A673 (cell line): ENCODE measurements at regions not wholly inside any gene's neighbourhood (a gene's known extent, or its start where the extent isn't known, plus 50 kb on each side); places are given as distances from the start of the nearest gene placed in this dataset.

ENCODE experiments used
- CTCF ChIP-seq: fragments of 300-800, 200-600 bp; sonication (generic); conservative IDR thresholded peaks from 2 replicates; pipeline ENCODE4 v1.5.1; 2017; ENCODE audit warnings: low read depth, mild to moderate bottlenecking, antibody characterized with exemption, low read length, moderate library complexity, mixed read lengths
- EZH2 ChIP-seq: fragments of 200-600 bp; sonication (generic); IDR thresholded peaks from 2 replicates; pipeline ENCODE4 v1.6.1; 2017; ENCODE audit warnings: borderline replicate concordance, low read depth, mild to moderate bottlenecking, mixed read lengths, antibody characterized with exemption, low read length; ENCODE audit not compliant: poor library complexity, severe bottlenecking

- peak; percentile 37 for TF ChIP-seq CTCF
- TF ChIP-seq EZH2, result no peak
Observed at GRCh38 chr3:13192471-13193213, 119.4 kb upstream of the IQSEC1 start.
